HG02884 (cell line): ENCODE measurements at regions not wholly inside any gene's neighbourhood (a gene's known extent, or its start where the extent isn't known, plus 50 kb on each side); places are given as distances from the start of the nearest gene placed in this dataset.

Experiments used
- ATAC-seq: cut with Tn5 transposase; IDR thresholded peaks from one replicate; pipeline ENCODE4 v1.9.1; 2021; ENCODE audit warnings: mild to moderate bottlenecking, moderate library complexity; ENCODE audit not compliant: unreplicated experiment

DNA sequence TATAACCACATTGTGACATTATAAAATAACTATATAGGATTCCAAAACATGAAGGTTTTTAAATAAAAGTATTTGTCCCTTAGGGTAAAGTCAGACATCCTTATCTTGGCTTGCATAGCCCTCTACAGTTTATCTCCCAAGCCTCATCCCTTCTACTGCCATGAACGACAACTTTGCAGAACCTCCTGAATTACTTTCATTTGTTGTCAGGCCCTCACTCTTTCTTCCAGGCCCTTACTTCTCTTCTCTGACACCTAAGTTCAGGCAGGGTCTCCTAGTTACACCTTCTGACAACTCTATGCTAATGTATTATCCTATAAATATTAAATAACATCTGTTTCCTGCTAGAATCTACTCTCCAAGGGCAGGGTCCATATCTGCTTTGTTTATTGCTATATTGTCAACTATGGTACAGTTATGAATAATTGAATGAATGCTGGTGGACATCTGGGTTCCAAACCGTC lies 115.7 kb upstream of the MDM1 start:
- no peak for ATAC-seq

- no peak for ATAC-seq
Measured at GRCh38 chr12:68449196-68449595, 117.0 kb upstream of the MDM1 start.

GRCh38 chr12:68450947-68451260 lies 118.7 kb upstream of the MDM1 start:
- ATAC-seq = no peak

GRCh38 chr12:68451261-68452077 lies 119.3 kb upstream of the MDM1 start:
- ATAC-seq = peak; percentile 72

DNA sequence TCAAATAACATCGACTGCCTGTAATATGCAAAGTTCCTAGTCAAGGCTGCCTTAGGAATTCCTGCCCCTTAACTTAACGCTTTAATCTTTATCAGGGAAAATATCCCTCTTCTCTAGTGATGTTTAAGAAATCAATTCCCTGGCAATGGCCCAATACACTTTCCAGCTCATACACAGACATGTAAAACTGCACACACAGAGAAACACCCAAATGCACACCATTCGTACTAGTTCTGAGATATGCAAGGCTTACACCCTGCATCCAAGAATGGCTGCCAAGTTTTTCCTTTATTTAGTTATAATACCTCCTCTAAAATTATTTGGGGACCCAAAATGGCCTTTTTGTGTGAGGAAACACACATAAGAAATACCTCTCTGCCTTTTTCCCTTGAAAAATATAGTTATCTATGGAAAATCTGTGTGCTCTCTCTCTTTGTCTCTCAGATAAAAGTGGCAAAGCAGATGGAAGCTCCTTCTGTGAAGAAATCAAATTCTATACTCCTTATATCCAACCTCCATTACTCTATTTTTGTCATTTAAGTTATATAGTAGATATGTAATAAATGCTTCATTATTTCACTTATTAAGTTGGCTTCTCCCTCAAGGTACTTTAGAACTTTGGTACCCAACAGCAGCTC lies 120.0 kb upstream of the MDM1 start:
- no peak for ATAC-seq

- ATAC-seq = no peak
Measured at GRCh38 chr12:68453278-68453677, 121.1 kb upstream of the MDM1 start.

GRCh38 chr12:68453876-68454275 lies 121.7 kb upstream of the MDM1 start:
- no peak for ATAC-seq

DNA sequence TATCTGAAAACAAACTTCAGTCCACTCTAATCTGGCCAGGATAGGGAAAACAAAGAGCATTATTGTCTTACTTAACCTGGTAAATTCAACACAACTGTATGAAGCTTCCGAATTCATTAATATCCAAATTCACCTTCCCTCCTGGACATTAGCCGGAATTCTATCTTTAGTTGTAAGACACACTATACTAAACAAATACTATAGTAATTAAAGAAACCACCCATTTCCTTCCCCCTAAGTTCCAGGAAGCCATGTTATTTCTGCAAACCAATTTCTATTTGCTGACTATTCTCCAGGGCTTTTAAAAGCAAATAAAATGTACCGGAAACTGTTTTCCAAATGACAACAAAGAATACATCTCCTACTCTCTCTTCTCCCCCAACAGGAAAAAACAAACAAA lies 122.7 kb upstream of the MDM1 start:
- no peak for ATAC-seq

DNA sequence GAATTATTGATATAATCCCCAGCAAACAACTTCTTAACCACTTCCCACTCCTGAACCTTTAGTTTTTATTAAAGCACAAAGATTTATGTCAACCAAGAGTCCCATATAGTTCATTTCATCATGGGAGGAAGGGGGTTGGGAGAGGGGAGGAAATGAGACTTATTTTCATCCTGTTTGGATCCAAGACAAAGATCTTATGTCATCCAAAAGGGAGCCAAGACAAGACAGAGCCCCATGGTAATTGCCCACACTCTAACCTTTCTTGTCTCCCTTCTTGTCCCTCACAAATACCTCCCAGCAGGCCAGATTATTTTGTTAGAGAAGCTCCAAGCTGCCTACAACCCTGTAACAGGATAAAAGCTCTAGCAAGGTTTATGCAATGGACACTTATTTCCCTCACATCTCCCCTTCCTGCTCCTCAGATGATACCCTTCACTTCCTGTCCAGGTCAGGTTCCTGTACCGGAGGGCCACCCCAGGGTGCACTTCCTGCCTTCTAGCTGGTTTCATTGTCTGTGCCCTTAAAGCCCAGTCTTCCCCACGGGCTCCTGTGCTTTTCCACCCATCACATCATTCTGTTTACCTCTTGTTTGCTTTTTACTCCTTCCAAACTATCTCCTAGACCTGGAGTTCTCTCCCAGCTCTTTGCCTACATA lies 123.7 kb upstream of the MDM1 start:
- no peak for ATAC-seq

DNA sequence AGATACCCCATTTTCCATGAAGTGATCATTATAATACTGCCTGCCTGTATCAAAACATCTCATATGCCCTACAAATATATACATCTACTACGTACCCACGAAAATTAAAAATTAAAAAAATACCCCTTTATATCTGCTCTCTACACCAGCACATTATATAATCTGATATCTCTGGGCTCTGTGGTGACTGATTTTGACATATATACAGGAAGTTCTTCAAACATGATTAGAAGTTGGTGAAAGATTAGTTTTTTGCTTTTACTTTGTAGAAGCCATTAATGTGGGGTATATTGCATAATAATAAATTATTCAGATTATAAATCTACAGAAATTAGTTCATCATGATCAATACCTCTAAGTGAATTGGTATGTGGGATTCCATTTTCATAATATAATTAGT lies 126.7 kb upstream of the MDM1 start:
- ATAC-seq = no peak

DNA sequence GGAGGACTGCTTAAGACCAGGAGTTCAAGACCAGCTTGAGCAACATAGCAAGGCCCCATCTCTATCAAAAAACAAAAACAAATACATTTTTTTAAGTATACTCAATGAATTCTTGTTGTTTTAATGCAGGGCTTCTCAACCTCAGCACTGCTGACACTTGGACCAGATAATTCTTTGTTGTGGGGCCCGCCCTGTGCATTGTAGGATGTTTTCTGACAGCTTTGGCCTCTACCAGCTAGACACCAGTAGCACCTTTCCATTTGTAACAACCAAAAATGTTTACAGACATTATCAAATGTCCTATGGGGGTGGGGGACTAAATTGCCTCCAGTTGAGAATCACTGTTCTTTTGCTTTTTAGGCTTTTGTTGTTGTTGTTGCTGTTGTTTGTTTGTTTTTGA lies 128.1 kb upstream of the MDM1 start:
- ATAC-seq = no peak

- no peak for ATAC-seq
Measured at GRCh38 chr12:68461645-68462044, 129.5 kb upstream of the MDM1 start.

DNA sequence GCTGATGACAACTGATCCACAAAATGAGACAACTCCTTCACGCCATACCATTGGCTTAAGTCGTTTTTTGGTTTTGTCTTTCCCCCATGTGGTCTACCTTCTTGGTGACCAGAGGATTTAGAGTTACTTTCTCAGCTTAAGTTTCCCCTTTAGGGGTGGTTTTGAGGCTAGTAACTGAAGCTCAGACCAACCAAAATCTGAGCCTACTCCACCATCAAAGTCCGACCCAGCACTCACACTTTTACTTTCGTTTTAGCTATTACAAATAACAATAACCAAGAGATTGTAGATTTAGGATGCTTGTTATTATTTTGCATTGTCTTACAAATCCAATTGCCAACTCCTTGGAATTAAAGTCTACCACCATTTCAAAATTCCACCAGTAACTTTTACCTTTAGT lies 130.6 kb upstream of the MDM1 start:
- no peak for ATAC-seq

GRCh38 chr12:68465227-68465626 lies 133.1 kb upstream of the MDM1 start:
- no peak for ATAC-seq

- ATAC-seq = no peak
Measured at GRCh38 chr12:68467514-68467913, 135.4 kb upstream of the MDM1 start.

GRCh38 chr12:68468036-68468435 lies 135.9 kb upstream of the MDM1 start:
- no peak for ATAC-seq

DNA sequence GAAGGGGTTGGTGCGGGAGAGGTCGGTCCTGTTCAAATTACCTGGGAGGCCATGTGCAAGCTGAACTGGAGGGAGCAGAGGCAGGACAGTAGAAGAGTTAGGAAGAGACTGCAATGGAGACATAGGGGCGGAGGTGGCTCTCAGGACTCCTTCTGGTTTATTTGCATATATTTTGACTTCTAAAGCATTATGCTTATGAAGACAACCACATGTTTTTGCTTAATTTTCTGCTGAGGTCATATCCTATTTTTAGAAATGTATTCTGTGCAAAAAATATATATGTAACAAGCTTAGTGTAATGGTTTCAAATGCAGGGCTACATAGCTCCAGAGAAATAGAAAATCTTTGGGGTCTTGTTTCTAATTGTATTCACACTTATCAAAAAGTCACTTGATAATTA lies 137.0 kb upstream of the MDM1 start:
- ATAC-seq = no peak

DNA sequence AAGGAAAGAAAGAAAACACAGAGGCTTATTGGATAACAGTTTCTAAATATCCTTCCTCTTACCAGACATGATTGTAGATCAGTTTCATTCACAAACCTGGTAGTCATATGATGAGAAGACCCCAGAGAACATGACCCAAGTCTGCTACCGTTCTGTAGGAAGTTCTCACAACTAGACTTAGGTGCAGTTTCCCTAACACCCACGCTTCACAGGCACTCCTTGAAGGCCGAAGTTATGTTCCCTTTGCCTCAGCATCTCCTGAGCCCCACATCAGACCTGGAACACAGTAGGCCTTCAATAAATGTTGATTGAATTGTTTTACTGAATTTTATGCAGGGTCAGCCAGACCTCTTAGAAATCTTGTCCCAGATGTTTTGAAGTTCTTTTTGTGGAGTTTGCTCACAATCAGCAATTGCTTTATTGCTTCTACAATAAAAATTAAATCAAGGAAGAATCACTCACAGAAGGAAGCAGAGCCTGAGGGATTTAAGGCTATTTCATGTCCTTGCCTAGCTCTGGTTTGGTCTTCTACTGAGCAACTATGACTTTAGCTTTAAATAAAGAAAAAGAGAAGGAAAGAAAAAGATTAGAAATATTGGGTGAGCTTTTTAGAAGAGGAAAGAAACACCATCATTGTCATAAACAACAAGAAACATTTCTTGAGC lies 138.6 kb upstream of the MDM1 start:
- ATAC-seq = no peak

DNA sequence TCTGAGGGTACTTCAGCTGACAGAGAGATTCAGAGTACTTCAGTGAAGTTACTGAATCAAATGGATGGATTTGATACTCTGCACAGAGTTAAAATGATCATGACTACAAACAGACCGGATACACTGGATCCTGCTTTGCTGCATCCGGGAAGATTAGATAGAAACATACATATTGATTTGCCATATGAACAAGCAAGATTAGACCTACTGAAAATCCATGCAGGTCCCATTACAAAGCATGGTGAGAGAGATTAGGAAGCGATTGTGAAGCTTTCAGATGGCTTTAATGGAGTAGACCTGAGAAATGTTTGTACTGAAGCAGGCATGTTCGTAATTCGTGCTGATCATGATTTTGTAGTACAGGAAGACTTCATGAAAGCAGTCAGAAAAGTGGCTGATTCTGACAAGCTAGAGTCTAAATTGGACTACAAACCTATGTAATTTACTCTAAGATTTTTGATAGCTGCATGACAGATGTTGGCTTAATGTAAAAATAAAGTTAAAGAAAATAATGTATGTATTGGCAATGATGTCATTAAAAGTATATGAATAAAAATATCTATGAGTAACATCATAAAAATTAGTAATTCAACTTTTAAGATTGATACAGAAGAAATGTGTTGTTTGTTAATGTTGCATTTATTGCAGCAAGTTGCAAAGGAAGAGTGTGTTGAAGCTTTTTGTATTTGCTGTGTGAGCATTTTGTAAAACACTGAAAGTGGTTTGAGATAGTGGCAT lies 136.1 kb upstream of the RAP1B start:
- no peak for ATAC-seq

GRCh38 chr12:68476794-68477193 lies 133.9 kb upstream of the RAP1B start:
- ATAC-seq = no peak

- no peak for ATAC-seq
Measured at GRCh38 chr12:68477261-68477772, 133.4 kb upstream of the RAP1B start.
